ENCODE measurements at regions not wholly inside any gene's neighbourhood (a gene's known extent, or its start where the extent isn't known, plus 50 kb on each side); places are given as distances from the start of the nearest gene placed in this dataset.

DNA sequence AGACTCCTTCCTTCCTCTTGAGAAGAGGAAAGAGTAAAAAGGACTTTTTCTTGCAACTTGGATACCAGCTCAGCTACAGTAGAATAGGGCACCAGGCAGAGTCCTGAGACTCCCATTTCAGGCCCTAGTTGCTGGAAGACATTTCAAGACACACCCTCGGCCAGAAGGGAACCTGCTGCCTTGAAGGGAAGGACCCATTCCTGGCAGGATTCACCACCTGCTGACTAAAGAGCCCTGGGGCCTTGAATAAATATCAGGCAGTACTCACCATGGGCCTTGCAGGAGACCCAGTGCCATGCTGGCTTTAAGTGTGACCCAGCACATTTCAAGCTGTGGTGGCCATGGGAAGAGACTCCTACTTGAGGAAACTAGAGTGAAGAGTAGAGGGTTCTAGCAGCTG lies 317.6 kb downstream of the DKK2 start:
- TF ChIP-seq, protein P1, sequence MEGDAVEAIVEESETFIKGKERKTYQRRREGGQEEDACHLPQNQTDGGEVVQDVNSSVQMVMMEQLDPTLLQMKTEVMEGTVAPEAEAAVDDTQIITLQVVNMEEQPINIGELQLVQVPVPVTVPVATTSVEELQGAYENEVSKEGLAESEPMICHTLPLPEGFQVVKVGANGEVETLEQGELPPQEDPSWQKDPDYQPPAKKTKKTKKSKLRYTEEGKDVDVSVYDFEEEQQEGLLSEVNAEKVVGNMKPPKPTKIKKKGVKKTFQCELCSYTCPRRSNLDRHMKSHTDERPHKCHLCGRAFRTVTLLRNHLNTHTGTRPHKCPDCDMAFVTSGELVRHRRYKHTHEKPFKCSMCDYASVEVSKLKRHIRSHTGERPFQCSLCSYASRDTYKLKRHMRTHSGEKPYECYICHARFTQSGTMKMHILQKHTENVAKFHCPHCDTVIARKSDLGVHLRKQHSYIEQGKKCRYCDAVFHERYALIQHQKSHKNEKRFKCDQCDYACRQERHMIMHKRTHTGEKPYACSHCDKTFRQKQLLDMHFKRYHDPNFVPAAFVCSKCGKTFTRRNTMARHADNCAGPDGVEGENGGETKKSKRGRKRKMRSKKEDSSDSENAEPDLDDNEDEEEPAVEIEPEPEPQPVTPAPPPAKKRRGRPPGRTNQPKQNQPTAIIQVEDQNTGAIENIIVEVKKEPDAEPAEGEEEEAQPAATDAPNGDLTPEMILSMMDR (conservative IDR thresholded peaks at IDR 0.05; ENCODE audit: low read depth, low read length), result no peak
- no peak for TF ChIP-seq EZH2 (IDR thresholded peaks at IDR 0.05; ENCODE audit: borderline replicate concordance, low read depth, low read length, poor library complexity, severe bottlenecking)
